ENCODE measurements at regions not wholly inside any gene's neighbourhood (a gene's known extent, or its start where the extent isn't known, plus 50 kb on each side); places are given as distances from the start of the nearest gene placed in this dataset.

DNA sequence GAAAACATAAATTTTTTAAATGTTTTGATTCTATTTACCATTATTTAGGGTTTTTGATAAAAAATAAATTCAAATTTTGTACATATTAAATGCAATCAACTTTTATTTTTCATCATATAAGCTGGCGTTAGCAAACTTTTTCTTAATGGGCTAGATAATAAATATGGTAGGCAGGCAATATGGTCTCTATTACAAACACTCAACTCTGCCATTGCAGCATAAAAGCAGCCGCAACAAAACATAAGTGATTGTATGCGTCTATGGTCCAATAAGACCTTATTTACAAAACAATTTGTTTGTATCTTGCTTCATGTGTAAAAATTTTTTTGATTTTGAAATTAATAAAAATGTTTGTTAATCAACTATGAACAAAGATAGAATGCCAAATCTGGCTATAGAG, 116.8 kb upstream of the GLI2 start:
- peaks cover 0 to 26% of the 10 kb centered on the region in 2 experiments for H3K27me3 ChIP-seq (ENCODE audit: control insufficient read depth in 1 of 2, insufficient read depth in 1 of 2, low read length in 2 of 2)
- H2BK5ac ChIP-seq (ENCODE audit: low read depth, low read length, poor library complexity, severe bottlenecking): no peak overlapping the region
- WGBS: no CpG with 5 or more reads among the region's 3 CpGs
- peaks cover 2% of the 10 kb centered on the region for H3K4me1 ChIP-seq (ENCODE audit: control insufficient read depth, insufficient read depth, low read depth, low read length)
- no peak overlapping the region for H3K27ac ChIP-seq (ENCODE audit: low read length, poor library complexity, severe bottlenecking)
- H3K4me3 ChIP-seq (ENCODE audit: insufficient read depth in 1 of 2, low read depth in 1 of 2, low read length in 2 of 2): no peak overlapping the region
- no peak overlapping the region for H2BK12ac ChIP-seq (ENCODE audit: low read length in 2 of 2)
- no peak overlapping the region for H3K4me2 ChIP-seq (ENCODE audit: low read length, poor library complexity, severe bottlenecking)
- no peak overlapping the region for H2BK120ac ChIP-seq (ENCODE audit: low read depth, low read length)
- no peak for DNase-seq
- no peak overlapping the region for H2AFZ ChIP-seq (ENCODE audit: low read depth, low read length)
- H3K18ac ChIP-seq (ENCODE audit: low read depth in 1 of 2, low read length in 2 of 2): no peak overlapping the region
- no peaks in the 10 kb centered on the region for H3K79me1 ChIP-seq (replicated peaks; ENCODE audit: low read length, poor library complexity, severe bottlenecking)
- H3K14ac ChIP-seq (ENCODE audit: low read length in 2 of 2): no peak overlapping the region
- no peak overlapping the region for H2BK15ac ChIP-seq (ENCODE audit: low read depth, poor library complexity, severe bottlenecking)
- no peak overlapping the region for H3K23ac ChIP-seq (ENCODE audit: low read length in 2 of 2)
- H3K9me3 ChIP-seq (ENCODE audit: control insufficient read depth, low read length): no peaks in the 10 kb centered on the region
- H4K91ac ChIP-seq (ENCODE audit: low read length): no peak overlapping the region
- H2AK5ac ChIP-seq (ENCODE audit: low read length, severe bottlenecking): no peak overlapping the region
- no peak overlapping the region for H3K9ac ChIP-seq (ENCODE audit: low read length)
- no peak overlapping the region for H3K4ac ChIP-seq (ENCODE audit: low read depth in 1 of 2, low read length in 2 of 2)
- no peaks in the 10 kb centered on the region for H3K36me3 ChIP-seq (ENCODE audit: control insufficient read depth in 1 of 2, insufficient read depth in 2 of 2, low read depth in 1 of 2, low read length in 2 of 2)
- no peak overlapping the region for H4K8ac ChIP-seq (ENCODE audit: low read length)

DNA sequence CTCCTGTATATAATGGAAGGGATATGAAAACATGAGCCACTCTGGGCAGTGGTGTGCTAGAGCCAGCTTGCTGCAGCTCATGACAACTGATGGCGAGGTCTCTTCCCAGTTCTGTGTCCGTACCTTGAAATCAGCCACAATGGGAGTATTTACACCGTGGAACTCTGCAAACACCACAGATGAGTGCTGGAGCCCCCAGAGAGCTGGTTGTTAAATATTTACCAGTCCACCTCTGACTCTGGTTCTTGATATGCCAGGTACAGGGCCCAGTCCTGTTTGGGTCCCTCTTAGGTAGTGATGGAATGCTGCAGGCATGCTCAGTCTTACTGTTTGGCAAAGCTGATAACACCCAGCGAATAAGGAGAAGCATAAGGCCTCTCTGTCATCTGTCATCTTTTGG, 116.1 kb upstream of the GLI2 start:
- Histone ChIP-seq H3K4me3 (ENCODE audit: insufficient read depth in 1 of 2, low read depth in 1 of 2, low read length in 2 of 2) (no peak overlapping the region), H3K9ac (ENCODE audit: low read length) (peak overlapping the region; percentile 66), H4K91ac (ENCODE audit: low read length) (no peak overlapping the region), H3K36me3 (ENCODE audit: control insufficient read depth in 1 of 2, insufficient read depth in 2 of 2, low read depth in 1 of 2, low read length in 2 of 2) (no peaks in the 10 kb centered on the region), H3K4me1 (ENCODE audit: control insufficient read depth, insufficient read depth, low read depth, low read length) (no peaks in the 10 kb centered on the region), H2BK12ac (ENCODE audit: low read length in 2 of 2) (no peak overlapping the region), H2BK15ac (ENCODE audit: low read depth, poor library complexity, severe bottlenecking) (no peak overlapping the region), H4K8ac (ENCODE audit: low read length) (no peak overlapping the region), H3K23ac (ENCODE audit: low read length in 2 of 2) (no peak overlapping the region), H2BK5ac (ENCODE audit: low read depth, low read length, poor library complexity, severe bottlenecking) (no peak overlapping the region), H3K4me2 (ENCODE audit: low read length, poor library complexity, severe bottlenecking) (no peak overlapping the region), H2BK120ac (ENCODE audit: low read depth, low read length) (no peak overlapping the region), H3K4ac (ENCODE audit: low read depth in 1 of 2, low read length in 2 of 2) (no peak overlapping the region), H3K27ac (ENCODE audit: low read length, poor library complexity, severe bottlenecking) (no peak overlapping the region), H2AFZ (ENCODE audit: low read depth, low read length) (no peak overlapping the region), H2AK5ac (ENCODE audit: low read length, severe bottlenecking) (no peak overlapping the region), H3K18ac (ENCODE audit: low read depth in 1 of 2, low read length in 2 of 2) (no peak overlapping the region), H3K27me3 (ENCODE audit: control insufficient read depth in 1 of 2, insufficient read depth in 1 of 2, low read length in 2 of 2) (peaks cover 0 to 24% of the 10 kb centered on the region in 2 experiments), H3K14ac (ENCODE audit: low read length in 2 of 2) (no peak overlapping the region), H3K79me1 (replicated peaks; ENCODE audit: low read length, poor library complexity, severe bottlenecking) (no peaks in the 10 kb centered on the region), H3K9me3 (ENCODE audit: control insufficient read depth, low read length) (no peaks in the 10 kb centered on the region)
- 87% methylated on average over 4 of the region's 4 CpGs for WGBS
- DNase-seq: no peak

DNA sequence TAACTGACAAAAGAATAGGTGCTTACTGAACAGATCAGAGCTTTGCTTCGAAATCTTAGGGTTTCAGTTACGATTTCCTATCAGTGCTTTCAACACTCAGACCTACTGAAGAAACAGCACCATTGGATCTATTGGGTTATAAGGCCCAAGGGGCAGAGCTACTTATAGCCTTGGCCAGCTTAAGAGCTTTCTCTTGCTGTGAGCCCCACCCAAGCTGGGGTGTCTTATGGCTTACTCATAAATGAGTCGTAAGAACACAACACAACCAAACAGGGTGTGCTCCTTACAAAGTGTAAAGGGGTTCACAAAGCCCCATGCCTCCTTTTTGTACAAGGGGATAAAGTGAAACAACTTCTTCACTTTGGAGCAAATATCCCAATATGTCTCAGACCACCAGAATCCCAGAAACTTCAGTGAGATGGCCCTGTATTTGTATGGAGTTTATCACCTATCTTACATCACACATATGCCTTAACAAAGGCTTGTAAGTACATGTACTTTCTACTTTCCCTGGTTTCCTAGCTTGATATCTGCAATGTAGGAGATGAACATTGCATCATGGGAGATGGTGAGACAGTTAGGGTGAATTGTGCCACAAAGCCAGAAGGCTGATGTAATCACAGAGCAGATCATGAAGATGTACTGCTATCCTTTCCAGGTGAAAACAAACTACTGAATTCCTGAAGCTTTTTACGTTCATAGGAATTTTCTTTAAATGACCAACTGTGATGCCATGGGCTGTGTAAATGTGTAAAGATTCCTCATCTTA, 115.5 kb upstream of the GLI2 start:
- H2AFZ ChIP-seq (ENCODE audit: low read depth, low read length): no peak overlapping the region
- no peak overlapping the region for H3K4me3 ChIP-seq (ENCODE audit: insufficient read depth in 1 of 2, low read depth in 1 of 2, low read length in 2 of 2)
- no peak overlapping the region for H4K8ac ChIP-seq (ENCODE audit: low read length)
- H3K27me3 ChIP-seq (ENCODE audit: control insufficient read depth in 1 of 2, insufficient read depth in 1 of 2, low read length in 2 of 2): peaks cover 0 to 21% of the 10 kb centered on the region in 2 experiments
- no peak overlapping the region for H4K91ac ChIP-seq (ENCODE audit: low read length)
- no peak overlapping the region for H3K4me2 ChIP-seq (ENCODE audit: low read length, poor library complexity, severe bottlenecking)
- peak overlapping the region; percentile 66 for H3K9ac ChIP-seq (ENCODE audit: low read length)
- no peak overlapping the region for H3K4ac ChIP-seq (ENCODE audit: low read depth in 1 of 2, low read length in 2 of 2)
- H3K27ac ChIP-seq (ENCODE audit: low read length, poor library complexity, severe bottlenecking): no peak overlapping the region
- H3K23ac ChIP-seq (ENCODE audit: low read length in 2 of 2): no peak overlapping the region
- 94% methylated on average over 3 of the region's 4 CpGs for WGBS
- H3K79me1 ChIP-seq (replicated peaks; ENCODE audit: low read length, poor library complexity, severe bottlenecking): no peaks in the 10 kb centered on the region
- DNase-seq: peak; percentile 3
- H2BK5ac ChIP-seq (ENCODE audit: low read depth, low read length, poor library complexity, severe bottlenecking): no peak overlapping the region
- H2BK12ac ChIP-seq (ENCODE audit: low read length in 2 of 2): no peak overlapping the region
- H2BK15ac ChIP-seq (ENCODE audit: low read depth, poor library complexity, severe bottlenecking): no peak overlapping the region
- no peak overlapping the region for H3K18ac ChIP-seq (ENCODE audit: low read depth in 1 of 2, low read length in 2 of 2)
- H3K36me3 ChIP-seq (ENCODE audit: control insufficient read depth in 1 of 2, insufficient read depth in 2 of 2, low read depth in 1 of 2, low read length in 2 of 2): no peaks in the 10 kb centered on the region
- no peaks in the 10 kb centered on the region for H3K9me3 ChIP-seq (ENCODE audit: control insufficient read depth, low read length)
- H2AK5ac ChIP-seq (ENCODE audit: low read length, severe bottlenecking): no peak overlapping the region
- no peaks in the 10 kb centered on the region for H3K4me1 ChIP-seq (ENCODE audit: control insufficient read depth, insufficient read depth, low read depth, low read length)
- no peak overlapping the region for H3K14ac ChIP-seq (ENCODE audit: low read length in 2 of 2)
- H2BK120ac ChIP-seq (ENCODE audit: low read depth, low read length): no peak overlapping the region

DNA sequence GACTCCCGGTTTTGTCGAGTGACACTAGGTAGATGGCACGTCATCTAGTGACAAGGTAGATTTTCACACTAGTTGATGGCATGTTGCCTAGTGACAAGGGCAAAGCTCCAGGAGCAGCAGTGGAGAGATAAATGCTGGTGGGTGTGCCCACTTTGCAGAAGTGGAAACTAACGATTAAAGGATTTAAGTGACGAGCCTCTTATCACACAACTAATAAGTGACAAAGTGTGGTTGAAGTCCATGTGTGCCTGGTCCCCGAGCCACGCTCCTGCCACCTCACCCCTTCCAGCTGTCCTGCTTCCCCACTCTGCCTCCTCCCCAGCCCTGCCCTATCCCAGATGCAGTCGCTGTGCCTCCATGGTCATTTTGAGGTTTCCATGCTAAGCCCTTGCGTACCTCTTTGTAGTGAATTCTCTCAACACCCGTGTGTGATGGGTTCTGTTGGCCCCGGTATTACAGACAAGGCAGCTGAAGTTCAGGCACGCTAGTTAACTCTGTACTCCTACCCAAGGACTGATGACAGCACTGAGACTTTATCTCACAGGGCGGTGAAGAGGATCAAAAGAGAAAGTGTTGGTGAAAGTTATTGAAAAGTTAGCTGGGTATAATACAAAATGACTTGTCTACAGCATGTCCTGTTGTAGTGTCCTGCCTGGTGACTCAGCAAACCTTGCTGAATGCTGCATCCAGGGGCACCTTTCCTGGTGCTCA, 113.4 kb upstream of the GLI2 start:
- H3K23ac ChIP-seq (ENCODE audit: low read length in 2 of 2): no peak overlapping the region
- no peak overlapping the region for H3K4me3 ChIP-seq (ENCODE audit: insufficient read depth in 1 of 2, low read depth in 1 of 2, low read length in 2 of 2)
- no peak overlapping the region for H3K9ac ChIP-seq (ENCODE audit: low read length)
- H3K27ac ChIP-seq (ENCODE audit: low read length, poor library complexity, severe bottlenecking): no peak overlapping the region
- H2BK15ac ChIP-seq (ENCODE audit: low read depth, poor library complexity, severe bottlenecking): no peak overlapping the region
- no peak overlapping the region for H2BK5ac ChIP-seq (ENCODE audit: low read depth, low read length, poor library complexity, severe bottlenecking)
- no peaks in the 10 kb centered on the region for H3K79me1 ChIP-seq (replicated peaks; ENCODE audit: low read length, poor library complexity, severe bottlenecking)
- H3K4me2 ChIP-seq (ENCODE audit: low read length, poor library complexity, severe bottlenecking): no peak overlapping the region
- H3K14ac ChIP-seq (ENCODE audit: low read length in 2 of 2): no peak overlapping the region
- H2AK5ac ChIP-seq (ENCODE audit: low read length, severe bottlenecking): no peak overlapping the region
- no peak overlapping the region for H2BK12ac ChIP-seq (ENCODE audit: low read length in 2 of 2)
- H3K18ac ChIP-seq (ENCODE audit: low read depth in 1 of 2, low read length in 2 of 2): no peak overlapping the region
- no peak overlapping the region for H3K4ac ChIP-seq (ENCODE audit: low read depth in 1 of 2, low read length in 2 of 2)
- peaks cover 15 to 26% of the 10 kb centered on the region in 2 experiments for H3K27me3 ChIP-seq (ENCODE audit: control insufficient read depth in 1 of 2, insufficient read depth in 1 of 2, low read length in 2 of 2)
- DNase-seq: no peak
- H2BK120ac ChIP-seq (ENCODE audit: low read depth, low read length): no peak overlapping the region
- no peaks in the 10 kb centered on the region for H3K36me3 ChIP-seq (ENCODE audit: control insufficient read depth in 1 of 2, insufficient read depth in 2 of 2, low read depth in 1 of 2, low read length in 2 of 2)
- no peak overlapping the region for H2AFZ ChIP-seq (ENCODE audit: low read depth, low read length)
- 90% methylated on average over 13 of the region's 13 CpGs for WGBS
- no peak overlapping the region for H4K91ac ChIP-seq (ENCODE audit: low read length)
- no peak overlapping the region for H4K8ac ChIP-seq (ENCODE audit: low read length)
- no peaks in the 10 kb centered on the region for H3K9me3 ChIP-seq (ENCODE audit: control insufficient read depth, low read length)
- H3K4me1 ChIP-seq (ENCODE audit: control insufficient read depth, insufficient read depth, low read depth, low read length): no peaks in the 10 kb centered on the region

All from mesenchymal stem cell (in vitro differentiated cells and primary cell).